HepG2 (cell line): ENCODE measurements at regions not wholly inside any gene's neighbourhood (a gene's known extent, or its start where the extent isn't known, plus 50 kb on each side); places are given as distances from the start of the nearest gene placed in this dataset.

Experiments
- ATAC-seq: fragments of 200-7000 bp; cut with Tn5 transposase; 3 replicates; pipeline ENCODE4 v1.9.1; 2020; ENCODE audit warnings: mild to moderate bottlenecking, moderate library complexity
- BruUV-seq: library from RNA; stranded (reverse); fragments of 400-500 nt; replicated peaks from 2 replicates; lab custom pipeline; 2021; lab: Mats Ljungman, UMichigan
- CTCF ChIA-PET: fragments of 300-600 bp; formaldehyde crosslinking; extraction: SDS; loops from one replicate; lab custom pipeline; 2021; ENCODE audit warnings: low total read pairs, inconsistent platforms, low intra/inter-chr PET ratio; lab: Yijun Ruan, JAX
- POLR2A ChIA-PET: fragments of 350-600 bp; sonication (Branson Sonifier 250); formaldehyde crosslinking; loops from one replicate; lab custom pipeline; 2020; ENCODE audit warnings: antibody characterized with exemption, inconsistent platforms; lab: Yijun Ruan, JAX
- DNase-seq: peaks from one replicate; pipeline ENCODE4 v3.0.0-alpha.2; 2015; ENCODE audit warnings: low spot score
- FAIRE-seq: peaks from 3 replicates; lab custom pipeline; 2011; peaks lifted over from hg19 to GRCh38; lab: Jason Lieb, UNC
- H2AFZ ChIP-seq: one replicate; pipeline ENCODE4 v1.6.1; 2011; ENCODE audit warnings: low read length, inconsistent platforms
- H3K27ac ChIP-seq: fragments of 300-600 bp; 3 replicates; pipeline ENCODE4 v1.8.0; 2011; ENCODE audit warnings: mixed run types, mild to moderate bottlenecking, mixed read lengths, low read length, inconsistent platforms; ENCODE audit not compliant: insufficient read depth; ENCODE audit errors: extremely low read length
- H3K27me3 ChIP-seq, 2 experiments: fragments of 200-600 bp in 1 of 2; 2 replicates in 1 of 2; 3 replicates in 1 of 2; pipeline versions ENCODE4 v1.6.0 to v1.8.0; 2011; ENCODE audit warnings: low read length in 2 of 2, mild to moderate bottlenecking in 2 of 2, moderate library complexity in 2 of 2, inconsistent platforms in 1 of 2; ENCODE audit not compliant: insufficient read depth in 2 of 2, control insufficient read depth in 1 of 2
- H3K36me3 ChIP-seq, 2 experiments: fragments of 200-600 bp in 1 of 2; replicated peaks in 1 of 2; 2 replicates in 1 of 2; 3 replicates in 1 of 2; pipeline versions ENCODE4 v1.5.1 to v1.8.0; 2011; ENCODE audit warnings: low read length in 2 of 2, inconsistent platforms in 1 of 2; ENCODE audit not compliant: insufficient read depth in 2 of 2, control insufficient read depth in 1 of 2
- H3K4me1 ChIP-seq: 2 replicates; pipeline ENCODE4 v1.5.1; 2012; ENCODE audit warnings: low read length, inconsistent platforms; ENCODE audit not compliant: insufficient read depth
- H3K4me2 ChIP-seq: 2 replicates; pipeline ENCODE4 v1.6.0; 2011; ENCODE audit warnings: low read depth, low read length, inconsistent platforms
- H3K4me3 ChIP-seq, 3 experiments: fragments of 200-600 bp in 1 of 3; sonication (generic), shearing (Covaris generic) in 1 of 3; replicated peaks in 1 of 3; 2 replicates each; pipeline ENCODE4 v1.5.1; 2011 to 2016; ENCODE audit warnings: low read length in 3 of 3, inconsistent platforms in 2 of 3, low read depth in 2 of 3, mild to moderate bottlenecking in 2 of 3, control low read depth in 1 of 3, mixed read lengths in 1 of 3; ENCODE audit not compliant: insufficient read depth in 1 of 3
- H3K79me2 ChIP-seq: one replicate; pipeline ENCODE4 v1.6.1; 2011; ENCODE audit warnings: low read length, inconsistent platforms; ENCODE audit not compliant: insufficient read depth
- H3K9ac ChIP-seq: 2 replicates; pipeline ENCODE4 v1.6.0; 2011; ENCODE audit warnings: mild to moderate bottlenecking, low read depth, low read length, inconsistent platforms; ENCODE audit not compliant: insufficient read depth
- H3K9me3 ChIP-seq: 2 replicates; pipeline ENCODE4 v1.5.1; 2012; ENCODE audit warnings: mild to moderate bottlenecking, low read length
- H4K20me1 ChIP-seq: 2 replicates; pipeline ENCODE4 v1.6.0; 2011; ENCODE audit warnings: inconsistent platforms, mild to moderate bottlenecking, low read length, moderate library complexity; ENCODE audit not compliant: insufficient read depth
- ADNP ChIP-seq: sonication (generic); formaldehyde crosslinking; IDR thresholded peaks from 2 replicates; pipeline ENCODE4 v1.4.0; 2020; ENCODE audit warnings: missing genetic modification reagents
- ARHGAP35 ChIP-seq: sonication (generic); formaldehyde crosslinking; IDR thresholded peaks from 2 replicates; pipeline ENCODE4 v1.9.0; 2022; ENCODE audit warnings: mild to moderate bottlenecking, inconsistent platforms, moderate library complexity, missing genetic modification reagents, borderline replicate concordance
- ATF3 ChIP-seq: sonication (generic); formaldehyde crosslinking; IDR thresholded peaks from 2 replicates; pipeline ENCODE4 v1.4.0; 2020; ENCODE audit warnings: missing genetic modification reagents
- DNMT3B ChIP-seq: conservative IDR thresholded peaks from 2 replicates; pipeline ENCODE4 v1.6.1; 2016; ENCODE audit warnings: missing biosample characterization, control low read depth
- FOXA3 ChIP-seq: IDR thresholded peaks from 2 replicates; pipeline ENCODE4 v1.6.1; 2016; ENCODE audit warnings: missing genetic modification reagents, missing compliant biosample characterization
- HDAC6 ChIP-seq: fragments of 200-600 bp; sonication (generic); IDR thresholded peaks from 2 replicates; pipeline ENCODE4 v1.7.0; 2017; ENCODE audit warnings: mild to moderate bottlenecking, antibody characterized with exemption, low read length, low read depth
- HNRNPUL1 ChIP-seq: fragments of 200-400 bp; formaldehyde crosslinking; IDR thresholded peaks from 2 replicates; pipeline ENCODE4 v1.6.1; 2017; ENCODE audit warnings: low read depth, mild to moderate bottlenecking, low read length, moderate library complexity
- KAT7 ChIP-seq: IDR thresholded peaks from 2 replicates; pipeline ENCODE4 v1.6.1; 2018; ENCODE audit warnings: borderline replicate concordance, missing compliant biosample characterization
- NFE2L1 ChIP-seq: sonication (generic); formaldehyde crosslinking; IDR thresholded peaks from 2 replicates; pipeline ENCODE4 v1.4.0; 2020; ENCODE audit warnings: missing genetic modification reagents, mild to moderate bottlenecking, borderline replicate concordance
- TRIM22 ChIP-seq: fragments of 450-650 bp; IDR thresholded peaks from 2 replicates; pipeline ENCODE4 v1.6.1; 2017
- ZGPAT ChIP-seq: IDR thresholded peaks from 2 replicates; pipeline ENCODE4 v1.6.1; 2016; ENCODE audit warnings: mild to moderate bottlenecking
- ZNF12 ChIP-seq: sonication (generic); formaldehyde crosslinking; IDR thresholded peaks from 2 replicates; pipeline ENCODE4 v1.5.0; 2020; ENCODE audit warnings: missing genetic modification reagents
- ZNF576 ChIP-seq: sonication (generic); formaldehyde crosslinking; IDR thresholded peaks from 2 replicates; pipeline ENCODE4 v1.4.0; 2020; ENCODE audit warnings: mild to moderate bottlenecking, missing genetic modification reagents
- ZNF710 ChIP-seq: sonication (generic); formaldehyde crosslinking; IDR thresholded peaks from 2 replicates; pipeline ENCODE4 v1.5.0; 2020; ENCODE audit warnings: mild to moderate bottlenecking, missing genetic modification reagents, borderline replicate concordance
- ZSCAN20 ChIP-seq: sonication (generic); formaldehyde crosslinking; IDR thresholded peaks from 2 replicates; pipeline ENCODE4 v1.4.0; 2020; ENCODE audit warnings: missing genetic modification reagents, mild to moderate bottlenecking, borderline replicate concordance
- ZSCAN9 ChIP-seq: IDR thresholded peaks from 2 replicates; pipeline ENCODE4 v1.6.1; 2016; ENCODE audit warnings: borderline replicate concordance
- in situ Hi-C: cut with HindIII; loops from 2 replicates; pipeline ENCODE4 v1.10.0; 2017; ENCODE audit warnings: low pct_unique_long_range_greater_than_20kb; ENCODE audit not compliant: extremely low pct_ligation_motif_present
- intact Hi-C: fragments of 100-400 bp; cut with micrococcal nuclease; formaldehyde crosslinking; loops from one replicate; pipeline ENCODE4 v1.10.0; 2022; ENCODE audit not compliant: unreplicated experiment

- H3K4me1 ChIP-seq: no peaks in the 10 kb centered on the region
- no TSS peak for BruUV-seq
- intact Hi-C loops: no loop called here
- H3K27ac ChIP-seq: no peak overlapping the region
- in situ Hi-C loops: no loop called here
- H3K36me3 ChIP-seq: no peaks in the 10 kb centered on the region
- H3K79me2 ChIP-seq: no peaks in the 10 kb centered on the region
- DNase-seq (no peak), FAIRE-seq (no peak), ATAC-seq (no peak)
- POLR2A ChIA-PET: no interaction called here
- H3K9me3 ChIP-seq: no peaks in the 10 kb centered on the region
- H3K4me2 ChIP-seq: no peak overlapping the region
- no peak overlapping the region for H2AFZ ChIP-seq
- CTCF ChIA-PET: no interaction called here
- no peaks in the 10 kb centered on the region for H3K27me3 ChIP-seq
- no peaks in the 10 kb centered on the region for H4K20me1 ChIP-seq
- H3K4me3 ChIP-seq: no peak overlapping the region
- H3K9ac ChIP-seq: no peak overlapping the region
- no peak for TF ChIP-seq ARHGAP35
- TF ChIP-seq ADNP (CRISPR knock-in tag): no peak
- no peak for TF ChIP-seq HDAC6
- TF ChIP-seq ZNF710 (CRISPR knock-in tag): no peak
- TF ChIP-seq TRIM22: no peak
- no peak for TF ChIP-seq FOXA3
- no peak for TF ChIP-seq HNRNPUL1
- TF ChIP-seq NFE2L1 (CRISPR knock-in tag): no peak
- no peak for TF ChIP-seq ZGPAT (CRISPR knock-in tag)
- no peak for TF ChIP-seq ZNF12
- no peak for TF ChIP-seq ZSCAN9 (CRISPR knock-in tag)
- TF ChIP-seq KAT7 (CRISPR knock-in tag): no peak
- no peak for TF ChIP-seq DNMT3B (CRISPR knock-in tag)
- TF ChIP-seq ZNF576 (CRISPR knock-in tag): no peak
- TF ChIP-seq ZSCAN20 (CRISPR knock-in tag): no peak
- no peak for TF ChIP-seq ATF3 (CRISPR knock-in tag)
Measured at GRCh38 chr1:97007840-97008604, 286.4 kb downstream of the PTBP2 start.
